SK-N-SH treated with all-trans-retinoic acid at 6 μM for 48 hours (cell line): ENCODE measurements at regions not wholly inside any gene's neighbourhood (a gene's known extent, or its start where the extent isn't known, plus 50 kb on each side); places are given as distances from the start of the nearest gene placed in this dataset.

Experiments used
- ATAC-seq: fragments of 200-7000 bp; cut with Tn5 transposase; 3 replicates; pipeline ENCODE4 v1.9.1; 2020; ENCODE audit warnings: mild to moderate bottlenecking, moderate library complexity
- BACH2 ChIP-seq: fragments of 250-450 bp; sonication (Bioruptor Pico); IDR thresholded peaks from 2 replicates; pipeline ENCODE4 v1.9.0; 2021; ENCODE audit warnings: mild to moderate bottlenecking, borderline replicate concordance
- CSDC2 ChIP-seq: fragments of 250-450 bp; sonication (Bioruptor Pico); IDR thresholded peaks from 2 replicates; pipeline ENCODE4 v1.5.0; 2020; ENCODE audit warnings: mild to moderate bottlenecking, moderate library complexity
- CSRNP3 ChIP-seq: fragments of 250-450 bp; sonication (Bioruptor Pico); IDR thresholded peaks from 2 replicates; pipeline ENCODE4 v1.5.1; 2021; ENCODE audit warnings: mild to moderate bottlenecking, moderate library complexity
- ESRRG ChIP-seq: fragments of 250-450 bp; sonication (Bioruptor Pico); IDR thresholded peaks from 2 replicates; pipeline ENCODE4 v1.6.1; 2021; ENCODE audit warnings: mild to moderate bottlenecking
- GLIS3 ChIP-seq: fragments of 250-450 bp; sonication (Bioruptor Pico); IDR thresholded peaks from 2 replicates; pipeline ENCODE4 v1.5.0; 2020; ENCODE audit warnings: mild to moderate bottlenecking, moderate library complexity
- ISL1 ChIP-seq: fragments of 250-450 bp; sonication (Bioruptor Pico); IDR thresholded peaks from 2 replicates; pipeline ENCODE4 v2.1.2; 2022; ENCODE audit warnings: mild to moderate bottlenecking, moderate library complexity
- OSR1 ChIP-seq: fragments of 250-450 bp; sonication (Bioruptor Pico); IDR thresholded peaks from 2 replicates; pipeline ENCODE4 v1.8.0; 2022; ENCODE audit warnings: moderate library complexity, mild to moderate bottlenecking, inconsistent platforms
- PPARA ChIP-seq: fragments of 250-450 bp; sonication (Bioruptor Pico); IDR thresholded peaks from 2 replicates; pipeline ENCODE4 v1.5.0; 2020; ENCODE audit warnings: mild to moderate bottlenecking, borderline replicate concordance
- RARB ChIP-seq: fragments of 250-450 bp; sonication (Bioruptor Pico); IDR thresholded peaks from 2 replicates; pipeline ENCODE4 v1.8.0; 2021; ENCODE audit warnings: mild to moderate bottlenecking, moderate library complexity
- TCF4 ChIP-seq: fragments of 250-450 bp; sonication (Bioruptor Pico); IDR thresholded peaks from 2 replicates; pipeline ENCODE4 v1.8.0; 2021; ENCODE audit warnings: mild to moderate bottlenecking, moderate library complexity, borderline replicate concordance
- TOX ChIP-seq: fragments of 250-450 bp; sonication (Bioruptor Pico); IDR thresholded peaks from 2 replicates; pipeline ENCODE4 v1.8.0; 2021; ENCODE audit warnings: mild to moderate bottlenecking, moderate library complexity, borderline replicate concordance
- TSHZ2 ChIP-seq: fragments of 250-450 bp; sonication (Bioruptor Pico); IDR thresholded peaks from 2 replicates; pipeline ENCODE4 v1.5.0; 2020; ENCODE audit warnings: mild to moderate bottlenecking, moderate library complexity
- ZC3H10 ChIP-seq: fragments of 250-450 bp; sonication (Bioruptor Pico); IDR thresholded peaks from 2 replicates; pipeline ENCODE4 v1.5.1; 2021; ENCODE audit warnings: mild to moderate bottlenecking, moderate library complexity
- ZFP3 ChIP-seq: fragments of 250-450 bp; sonication (Bioruptor Pico); IDR thresholded peaks from 2 replicates; pipeline ENCODE4 v1.5.0; 2020; ENCODE audit warnings: mild to moderate bottlenecking, moderate library complexity
- ZFP30 ChIP-seq: fragments of 450-650 bp; formaldehyde crosslinking; IDR thresholded peaks from 2 replicates; pipeline ENCODE4 v1.5.0; 2022; ENCODE audit warnings: mild to moderate bottlenecking, moderate library complexity
- ZNF565 ChIP-seq: fragments of 450-650 bp; formaldehyde crosslinking; conservative IDR thresholded peaks from 2 replicates; pipeline ENCODE4 v1.5.0; 2020; ENCODE audit warnings: low read depth, mild to moderate bottlenecking, moderate library complexity
- ZNF70 ChIP-seq: fragments of 450-650 bp; formaldehyde crosslinking; IDR thresholded peaks from 2 replicates; pipeline ENCODE4 v1.5.0; 2020; ENCODE audit warnings: mild to moderate bottlenecking, moderate library complexity
- TF ChIP-seq, protein P1 (sequence below): fragments of 250-450 bp; sonication (Bioruptor Pico); IDR thresholded peaks from 2 replicates; pipeline ENCODE4 v1.8.0; 2020; ENCODE audit warnings: mild to moderate bottlenecking, moderate library complexity, borderline replicate concordance
- TF ChIP-seq, protein P2 (sequence below): fragments of 250-450 bp; sonication (Bioruptor Pico); IDR thresholded peaks from 2 replicates; pipeline ENCODE4 v1.5.1; 2020; ENCODE audit warnings: low read depth, mild to moderate bottlenecking, moderate library complexity
- TF ChIP-seq, protein P3 (sequence below): fragments of 250-450 bp; sonication (Bioruptor Pico); IDR thresholded peaks from 2 replicates; pipeline ENCODE4 v1.8.0; 2021; ENCODE audit warnings: low read depth, mild to moderate bottlenecking, moderate library complexity, borderline replicate concordance

GRCh38 chr3:153282355-153282754, 120.3 kb downstream of the RAP2B start:
- TF ChIP-seq, protein P1, sequence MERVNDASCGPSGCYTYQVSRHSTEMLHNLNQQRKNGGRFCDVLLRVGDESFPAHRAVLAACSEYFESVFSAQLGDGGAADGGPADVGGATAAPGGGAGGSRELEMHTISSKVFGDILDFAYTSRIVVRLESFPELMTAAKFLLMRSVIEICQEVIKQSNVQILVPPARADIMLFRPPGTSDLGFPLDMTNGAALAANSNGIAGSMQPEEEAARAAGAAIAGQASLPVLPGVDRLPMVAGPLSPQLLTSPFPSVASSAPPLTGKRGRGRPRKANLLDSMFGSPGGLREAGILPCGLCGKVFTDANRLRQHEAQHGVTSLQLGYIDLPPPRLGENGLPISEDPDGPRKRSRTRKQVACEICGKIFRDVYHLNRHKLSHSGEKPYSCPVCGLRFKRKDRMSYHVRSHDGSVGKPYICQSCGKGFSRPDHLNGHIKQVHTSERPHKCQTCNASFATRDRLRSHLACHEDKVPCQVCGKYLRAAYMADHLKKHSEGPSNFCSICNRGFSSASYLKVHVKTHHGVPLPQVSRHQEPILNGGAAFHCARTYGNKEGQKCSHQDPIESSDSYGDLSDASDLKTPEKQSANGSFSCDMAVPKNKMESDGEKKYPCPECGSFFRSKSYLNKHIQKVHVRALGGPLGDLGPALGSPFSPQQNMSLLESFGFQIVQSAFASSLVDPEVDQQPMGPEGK = no peak
- TF ChIP-seq ZNF70 (CRISPR knock-in tag) (no peak), ZFP3 (no peak), TCF4 (CRISPR knock-in tag) (no peak), CSDC2 (CRISPR knock-in tag) (no peak), PPARA (CRISPR knock-in tag) (no peak), OSR1 (CRISPR knock-in tag) (no peak), CSRNP3 (no peak), ZC3H10 (CRISPR knock-in tag) (no peak), TOX (no peak), ZFP30 (CRISPR knock-in tag) (no peak), TSHZ2 (no peak), ISL1 (no peak), GLIS3 (no peak), BACH2 (CRISPR knock-in tag) (no peak), RARB (no peak), ESRRG (CRISPR knock-in tag) (no peak)
- TF ChIP-seq, protein P2, sequence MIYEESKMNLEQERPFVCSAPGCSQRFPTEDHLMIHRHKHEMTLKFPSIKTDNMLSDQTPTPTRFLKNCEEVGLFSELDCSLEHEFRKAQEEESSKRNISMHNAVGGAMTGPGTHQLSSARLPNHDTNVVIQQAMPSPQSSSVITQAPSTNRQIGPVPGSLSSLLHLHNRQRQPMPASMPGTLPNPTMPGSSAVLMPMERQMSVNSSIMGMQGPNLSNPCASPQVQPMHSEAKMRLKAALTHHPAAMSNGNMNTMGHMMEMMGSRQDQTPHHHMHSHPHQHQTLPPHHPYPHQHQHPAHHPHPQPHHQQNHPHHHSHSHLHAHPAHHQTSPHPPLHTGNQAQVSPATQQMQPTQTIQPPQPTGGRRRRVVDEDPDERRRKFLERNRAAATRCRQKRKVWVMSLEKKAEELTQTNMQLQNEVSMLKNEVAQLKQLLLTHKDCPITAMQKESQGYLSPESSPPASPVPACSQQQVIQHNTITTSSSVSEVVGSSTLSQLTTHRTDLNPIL = no peak
- TF ChIP-seq, protein P3, sequence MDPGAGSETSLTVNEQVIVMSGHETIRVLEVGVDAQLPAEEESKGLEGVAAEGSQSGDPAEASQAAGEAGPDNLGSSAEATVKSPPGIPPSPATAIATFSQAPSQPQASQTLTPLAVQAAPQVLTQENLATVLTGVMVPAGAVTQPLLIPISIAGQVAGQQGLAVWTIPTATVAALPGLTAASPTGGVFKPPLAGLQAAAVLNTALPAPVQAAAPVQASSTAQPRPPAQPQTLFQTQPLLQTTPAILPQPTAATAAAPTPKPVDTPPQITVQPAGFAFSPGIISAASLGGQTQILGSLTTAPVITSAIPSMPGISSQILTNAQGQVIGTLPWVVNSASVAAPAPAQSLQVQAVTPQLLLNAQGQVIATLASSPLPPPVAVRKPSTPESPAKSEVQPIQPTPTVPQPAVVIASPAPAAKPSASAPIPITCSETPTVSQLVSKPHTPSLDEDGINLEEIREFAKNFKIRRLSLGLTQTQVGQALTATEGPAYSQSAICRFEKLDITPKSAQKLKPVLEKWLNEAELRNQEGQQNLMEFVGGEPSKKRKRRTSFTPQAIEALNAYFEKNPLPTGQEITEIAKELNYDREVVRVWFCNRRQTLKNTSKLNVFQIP = no peak
- TF ChIP-seq, all 23 proteins: peak for 0
- no peak for ATAC-seq

GRCh38 chr3:153284282-153284938, 122.4 kb downstream of the RAP2B start:
- no peak for TF ChIP-seq TSHZ2
- TF ChIP-seq ZC3H10 (CRISPR knock-in tag) = no peak
- no peak for TF ChIP-seq ZFP3
- ATAC-seq = peak; percentile 95

DNA sequence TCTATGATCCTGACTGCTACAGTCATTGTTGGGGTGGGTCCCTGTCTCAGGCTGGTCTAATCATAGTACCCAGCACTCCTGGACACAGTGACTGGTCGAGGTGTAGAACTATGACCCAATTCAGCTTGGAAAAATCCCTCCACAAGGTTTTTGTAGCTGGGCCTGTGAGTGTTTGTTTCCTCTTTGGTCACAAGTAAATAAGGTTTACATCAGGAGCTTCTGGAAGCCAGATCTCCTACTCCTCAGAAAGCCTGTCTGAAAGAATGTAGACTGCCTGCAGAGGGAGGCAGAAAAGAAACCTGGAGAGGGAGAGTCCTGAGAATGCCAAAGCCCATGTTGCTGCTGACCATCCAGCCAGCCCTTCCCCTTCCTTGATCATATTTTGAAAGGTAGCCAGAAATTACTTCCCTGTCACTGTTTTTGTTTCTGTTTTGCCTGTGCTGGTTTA, 123.2 kb downstream of the RAP2B start:
- ATAC-seq = peak; percentile 84
- TF ChIP-seq PPARA (CRISPR knock-in tag) (no peak), ESRRG (CRISPR knock-in tag) (no peak), ZNF565 (CRISPR knock-in tag) (no peak), ZFP3 (no peak), CSRNP3 (no peak), GLIS3 (no peak), ZNF70 (CRISPR knock-in tag) (no peak), CSDC2 (CRISPR knock-in tag) (no peak), TOX (no peak), TCF4 (CRISPR knock-in tag) (no peak)
- TF ChIP-seq, protein P3 = no peak
